Parathyroid adenoma (tissue), 2 donors: ENCODE measurements at regions not wholly inside any gene's neighbourhood (a gene's known extent, or its start where the extent isn't known, plus 50 kb on each side); places are given as distances from the start of the nearest gene placed in this dataset.
"Not testable (repeated sequence)": the region's sequence is repeated elsewhere in the genome, so short reads cannot be mapped to it uniquely, and the experiment has no call there.

Source experiments
- H2AFZ ChIP-seq: fragments of 300-600 bp; sonication (generic); one replicate; pipeline ENCODE4 v1.7.0; 2017; ENCODE audit warnings: antibody characterized with exemption, mild to moderate bottlenecking
- H3K27ac ChIP-seq: fragments of 300-600 bp; sonication (generic); one replicate; pipeline ENCODE4 v1.7.0; 2017
- H3K27me3 ChIP-seq: fragments of 300-600 bp; sonication (generic); one replicate; pipeline ENCODE4 v1.7.0; 2017; ENCODE audit warnings: low read length; ENCODE audit not compliant: control insufficient read depth, insufficient read depth
- H3K36me3 ChIP-seq: fragments of 300-600 bp; sonication (generic); one replicate; pipeline ENCODE4 v1.7.0; 2017; ENCODE audit warnings: low read length; ENCODE audit not compliant: control insufficient read depth, insufficient read depth
- H3K4me1 ChIP-seq: fragments of 300-600 bp; sonication (generic); one replicate; pipeline ENCODE4 v1.7.0; 2017; ENCODE audit warnings: control low read depth
- H3K4me2 ChIP-seq: fragments of 300-600 bp; sonication (generic); one replicate; pipeline ENCODE4 v1.7.0; 2017; ENCODE audit warnings: low read length
- H3K4me3 ChIP-seq: fragments of 300-600 bp; sonication (generic); one replicate; pipeline ENCODE4 v1.7.0; 2017; ENCODE audit warnings: low read depth, low read length
- H3K79me2 ChIP-seq: fragments of 300-600 bp; sonication (generic); one replicate; pipeline ENCODE4 v1.7.0; 2017; ENCODE audit warnings: control low read depth
- H3K9ac ChIP-seq: fragments of 300-600 bp; sonication (generic); one replicate; pipeline ENCODE4 v1.7.0; 2017; ENCODE audit warnings: mild to moderate bottlenecking
- H3K9me3 ChIP-seq: fragments of 300-600 bp; sonication (generic); one replicate; pipeline ENCODE4 v1.7.0; 2017; ENCODE audit warnings: low read length; ENCODE audit not compliant: control insufficient read depth
- TF ChIP-seq, protein P1 (sequence below): fragments of 300-600 bp; sonication (generic); IDR thresholded peaks from one replicate; pipeline ENCODE4 v1.7.0; 2017; ENCODE audit warnings: antibody characterized with exemption, mild to moderate bottlenecking
- donor health status: primary hyperparathyroidism.

DNA sequence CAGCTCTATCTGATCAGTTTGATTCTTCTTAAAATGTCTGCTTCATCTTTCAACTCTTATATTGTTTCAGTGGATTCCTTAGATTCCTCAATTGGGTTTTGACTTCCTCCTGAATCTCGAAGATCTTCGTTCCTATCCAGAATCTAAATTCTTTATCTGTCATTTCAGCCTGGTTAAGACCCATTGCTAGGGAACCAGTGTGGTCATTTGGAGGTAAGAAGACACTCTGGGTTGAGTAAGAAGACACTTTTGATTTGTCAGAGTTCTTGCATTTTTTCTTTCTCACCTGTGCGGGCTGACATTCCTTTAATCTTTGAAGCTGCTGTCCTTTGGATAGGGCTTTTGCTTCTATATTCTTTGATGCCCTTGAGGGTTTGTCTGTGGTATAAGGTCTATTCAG, 291.9 kb downstream of the SLC7A11 start:
- H3K79me2 ChIP-seq = no peaks in the 10 kb centered on the region
- no peak overlapping the region for H3K27ac ChIP-seq
- no peaks in the 10 kb centered on the region for H3K27me3 ChIP-seq
- H3K4me3 ChIP-seq = no peak overlapping the region
- no peaks in the 10 kb centered on the region for H3K36me3 ChIP-seq
- TF ChIP-seq, protein P1, sequence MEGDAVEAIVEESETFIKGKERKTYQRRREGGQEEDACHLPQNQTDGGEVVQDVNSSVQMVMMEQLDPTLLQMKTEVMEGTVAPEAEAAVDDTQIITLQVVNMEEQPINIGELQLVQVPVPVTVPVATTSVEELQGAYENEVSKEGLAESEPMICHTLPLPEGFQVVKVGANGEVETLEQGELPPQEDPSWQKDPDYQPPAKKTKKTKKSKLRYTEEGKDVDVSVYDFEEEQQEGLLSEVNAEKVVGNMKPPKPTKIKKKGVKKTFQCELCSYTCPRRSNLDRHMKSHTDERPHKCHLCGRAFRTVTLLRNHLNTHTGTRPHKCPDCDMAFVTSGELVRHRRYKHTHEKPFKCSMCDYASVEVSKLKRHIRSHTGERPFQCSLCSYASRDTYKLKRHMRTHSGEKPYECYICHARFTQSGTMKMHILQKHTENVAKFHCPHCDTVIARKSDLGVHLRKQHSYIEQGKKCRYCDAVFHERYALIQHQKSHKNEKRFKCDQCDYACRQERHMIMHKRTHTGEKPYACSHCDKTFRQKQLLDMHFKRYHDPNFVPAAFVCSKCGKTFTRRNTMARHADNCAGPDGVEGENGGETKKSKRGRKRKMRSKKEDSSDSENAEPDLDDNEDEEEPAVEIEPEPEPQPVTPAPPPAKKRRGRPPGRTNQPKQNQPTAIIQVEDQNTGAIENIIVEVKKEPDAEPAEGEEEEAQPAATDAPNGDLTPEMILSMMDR = no peak
- H3K9ac ChIP-seq = no peak overlapping the region
- H2AFZ ChIP-seq = no peak overlapping the region
- H3K9me3 ChIP-seq = no peaks in the 10 kb centered on the region
- no peak overlapping the region for H3K4me2 ChIP-seq
- no peaks in the 10 kb centered on the region for H3K4me1 ChIP-seq

DNA sequence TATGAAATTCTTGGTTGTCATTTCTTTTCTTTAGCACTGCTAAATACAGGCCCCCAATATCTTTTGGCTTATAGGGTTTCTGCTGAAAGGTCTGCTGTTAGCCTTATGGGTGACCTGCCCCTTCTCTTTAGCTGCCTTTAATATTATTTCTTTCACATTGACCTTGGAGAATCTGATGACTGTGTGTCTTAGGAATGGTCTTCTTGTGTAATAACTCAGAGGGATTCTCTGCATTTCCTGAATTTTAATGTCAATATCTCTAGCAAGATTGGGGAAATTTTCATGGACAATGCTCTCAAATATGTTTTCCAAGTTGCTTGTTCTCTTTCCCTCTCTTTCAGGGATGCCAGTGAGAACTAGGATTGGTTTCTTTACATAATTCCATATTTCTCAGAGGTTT, 292.4 kb downstream of the SLC7A11 start:
- H3K27me3 ChIP-seq = no peaks in the 10 kb centered on the region
- H3K79me2 ChIP-seq = no peaks in the 10 kb centered on the region
- no peaks in the 10 kb centered on the region for H3K4me1 ChIP-seq
- no peak overlapping the region for H2AFZ ChIP-seq
- H3K4me2 ChIP-seq = no peak overlapping the region
- no peak overlapping the region for H3K4me3 ChIP-seq
- no peaks in the 10 kb centered on the region for H3K9me3 ChIP-seq
- no peak overlapping the region for H3K9ac ChIP-seq
- H3K27ac ChIP-seq = no peak overlapping the region
- TF ChIP-seq, protein P1 = no peak
- H3K36me3 ChIP-seq = no peaks in the 10 kb centered on the region

DNA sequence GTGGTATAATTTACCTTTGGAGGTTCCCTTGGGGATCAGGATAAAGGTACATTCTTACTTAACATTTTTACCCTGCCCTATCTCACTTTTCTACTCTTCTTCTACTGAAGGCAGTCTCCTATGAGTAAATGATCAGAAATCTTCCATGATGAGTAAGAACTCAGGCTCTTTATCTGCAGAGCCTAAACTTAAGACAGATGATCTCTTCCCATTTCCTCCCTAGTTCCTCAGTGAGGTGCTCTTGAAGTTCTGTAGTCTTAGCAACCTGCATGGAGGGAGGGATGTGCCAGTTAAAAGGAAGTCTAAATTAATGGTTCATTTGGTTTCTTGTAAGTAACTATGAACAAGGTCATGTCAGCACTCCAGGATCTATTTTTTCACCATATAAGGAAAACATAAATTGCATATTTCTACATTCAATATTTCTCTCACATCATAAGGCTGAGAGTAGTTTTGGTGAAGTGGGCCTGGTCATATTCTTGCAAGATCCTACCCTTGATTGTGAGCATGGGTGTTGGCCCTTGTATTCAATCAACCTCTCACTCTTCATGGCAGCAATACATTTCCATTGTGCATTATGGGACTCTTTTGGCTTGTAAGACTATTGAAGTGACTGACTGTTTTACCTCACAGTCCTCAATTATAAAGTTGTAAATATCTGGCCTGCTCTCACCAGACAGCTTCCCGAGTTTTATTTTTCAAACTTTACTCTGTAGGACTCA, 295.5 kb downstream of the SLC7A11 start:
- Histone ChIP-seq H3K27ac (no peak overlapping the region), H3K79me2 (no peaks in the 10 kb centered on the region), H3K9me3 (no peaks in the 10 kb centered on the region), H3K4me3 (no peak overlapping the region), H3K4me1 (no peaks in the 10 kb centered on the region), H3K36me3 (no peaks in the 10 kb centered on the region), H3K9ac (no peak overlapping the region), H2AFZ (no peak overlapping the region), H3K4me2 (no peak overlapping the region), H3K27me3 (no peaks in the 10 kb centered on the region)
- TF ChIP-seq, protein P1 = no peak

DNA sequence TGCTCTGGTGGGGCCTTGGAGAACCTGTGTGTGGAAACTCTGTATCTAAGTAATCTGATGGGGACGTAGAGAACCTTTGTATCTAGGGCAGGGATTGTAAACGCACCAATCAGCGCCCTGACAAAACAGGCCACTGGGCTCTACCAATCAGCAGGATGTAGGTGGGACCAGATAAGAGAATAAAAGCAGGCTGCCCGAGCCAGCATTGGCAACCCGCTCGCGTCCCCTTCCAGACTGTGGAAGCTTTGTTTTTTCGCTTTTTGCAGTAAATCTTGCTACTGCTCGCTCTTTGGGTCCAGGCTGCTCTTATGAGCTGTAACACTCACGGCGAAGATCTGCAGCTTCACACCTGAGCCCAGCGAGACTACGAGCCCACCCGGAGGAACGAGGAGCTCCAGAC, 299.3 kb downstream of the SLC7A11 start:
- not testable (repeated sequence) for H3K36me3 ChIP-seq, H3K4me1 ChIP-seq, H3K27me3 ChIP-seq, H3K27ac ChIP-seq, H3K9ac ChIP-seq, H3K79me2 ChIP-seq, H3K4me2 ChIP-seq, H3K4me3 ChIP-seq, H2AFZ ChIP-seq, H3K9me3 ChIP-seq

DNA sequence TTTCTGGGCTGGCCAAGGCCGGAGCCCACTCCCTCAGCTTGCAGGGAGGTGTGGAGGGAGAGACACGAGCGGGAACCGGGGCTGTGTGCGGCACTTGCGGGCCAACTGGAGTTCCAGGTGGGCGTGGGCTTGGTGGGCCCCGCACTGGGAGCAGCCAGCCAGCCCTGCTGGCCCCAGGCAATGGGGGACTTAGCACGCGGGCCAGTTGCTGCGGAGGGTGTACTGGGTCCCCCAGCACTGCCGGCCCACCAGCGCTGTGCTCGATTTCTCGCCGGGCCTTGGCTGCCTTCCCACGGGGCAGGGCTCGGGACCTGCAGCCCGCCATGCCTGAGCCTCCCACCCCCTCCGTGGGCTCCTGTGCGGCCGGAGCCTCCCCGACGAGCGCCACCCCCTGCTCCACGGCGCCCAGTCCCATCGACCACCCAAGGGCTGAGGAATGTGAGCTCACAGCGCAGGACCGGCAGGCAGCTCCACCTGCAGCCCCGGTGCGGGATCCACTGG, 300.1 kb downstream of the SLC7A11 start:
- H3K27ac ChIP-seq, H3K27me3 ChIP-seq, H3K4me3 ChIP-seq, H3K4me1 ChIP-seq, H3K79me2 ChIP-seq, H3K9ac ChIP-seq, H3K4me2 ChIP-seq, H3K36me3 ChIP-seq, H2AFZ ChIP-seq, H3K9me3 ChIP-seq: not testable (repeated sequence)

DNA sequence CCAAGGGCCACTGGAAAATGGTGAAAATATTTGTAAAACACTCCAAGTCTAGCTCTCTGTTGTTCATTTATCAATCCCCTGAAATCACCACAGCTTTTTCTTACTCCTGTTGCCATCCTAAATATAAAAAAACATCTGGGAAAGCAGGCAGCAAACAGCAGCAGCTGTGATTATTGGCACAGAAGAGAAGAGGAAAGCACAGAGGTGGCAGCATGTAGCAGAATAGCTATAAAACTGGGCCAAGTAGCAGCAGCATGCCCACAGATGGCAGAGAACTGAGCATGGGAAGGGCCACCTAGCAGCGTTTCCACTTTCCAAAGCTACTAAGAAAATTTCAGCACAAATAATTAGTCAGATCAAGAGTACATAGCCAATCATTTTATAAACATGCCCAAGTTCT, 307.2 kb downstream of the SLC7A11 start:
- Histone ChIP-seq H3K27ac (no peak overlapping the region), H2AFZ (no peak overlapping the region), H3K27me3 (no peaks in the 10 kb centered on the region), H3K9ac (no peak overlapping the region), H3K36me3 (no peaks in the 10 kb centered on the region), H3K4me1 (no peaks in the 10 kb centered on the region), H3K4me2 (no peak overlapping the region), H3K9me3 (no peaks in the 10 kb centered on the region), H3K4me3 (no peak overlapping the region), H3K79me2 (no peaks in the 10 kb centered on the region)
- TF ChIP-seq, protein P1 = no peak
